OCI-LY7 (cell line): ENCODE measurements at regions not wholly inside any gene's neighbourhood (a gene's known extent, or its start where the extent isn't known, plus 50 kb on each side); places are given as distances from the start of the nearest gene placed in this dataset.

Source experiments
- EZH2phosphoT487 ChIP-seq: fragments of 200-600 bp; sonication (generic); IDR thresholded peaks from 2 replicates; pipeline ENCODE4 v1.6.1; 2018; ENCODE audit warnings: low read depth, borderline replicate concordance, mild to moderate bottlenecking, mixed run types, antibody characterized with exemption, low read length, moderate library complexity, mixed read lengths
- TF ChIP-seq, protein P1 (sequence below): fragments of 200-600 bp; sonication (generic); conservative IDR thresholded peaks from 2 replicates; pipeline ENCODE4 v1.5.1; 2014; ENCODE audit warnings: mild to moderate bottlenecking, antibody characterized with exemption, low read length, moderate library complexity, mixed read lengths

GRCh38 chr12:131369094-131369845 lies 341.6 kb upstream of the SFSWAP start:
- TF ChIP-seq, protein P1, sequence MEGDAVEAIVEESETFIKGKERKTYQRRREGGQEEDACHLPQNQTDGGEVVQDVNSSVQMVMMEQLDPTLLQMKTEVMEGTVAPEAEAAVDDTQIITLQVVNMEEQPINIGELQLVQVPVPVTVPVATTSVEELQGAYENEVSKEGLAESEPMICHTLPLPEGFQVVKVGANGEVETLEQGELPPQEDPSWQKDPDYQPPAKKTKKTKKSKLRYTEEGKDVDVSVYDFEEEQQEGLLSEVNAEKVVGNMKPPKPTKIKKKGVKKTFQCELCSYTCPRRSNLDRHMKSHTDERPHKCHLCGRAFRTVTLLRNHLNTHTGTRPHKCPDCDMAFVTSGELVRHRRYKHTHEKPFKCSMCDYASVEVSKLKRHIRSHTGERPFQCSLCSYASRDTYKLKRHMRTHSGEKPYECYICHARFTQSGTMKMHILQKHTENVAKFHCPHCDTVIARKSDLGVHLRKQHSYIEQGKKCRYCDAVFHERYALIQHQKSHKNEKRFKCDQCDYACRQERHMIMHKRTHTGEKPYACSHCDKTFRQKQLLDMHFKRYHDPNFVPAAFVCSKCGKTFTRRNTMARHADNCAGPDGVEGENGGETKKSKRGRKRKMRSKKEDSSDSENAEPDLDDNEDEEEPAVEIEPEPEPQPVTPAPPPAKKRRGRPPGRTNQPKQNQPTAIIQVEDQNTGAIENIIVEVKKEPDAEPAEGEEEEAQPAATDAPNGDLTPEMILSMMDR: no peak
- no peak for TF ChIP-seq EZH2phosphoT487
